ENCODE measurements at regions not wholly inside any gene's neighbourhood (a gene's known extent, or its start where the extent isn't known, plus 50 kb on each side); places are given as distances from the start of the nearest gene placed in this dataset.

DNA sequence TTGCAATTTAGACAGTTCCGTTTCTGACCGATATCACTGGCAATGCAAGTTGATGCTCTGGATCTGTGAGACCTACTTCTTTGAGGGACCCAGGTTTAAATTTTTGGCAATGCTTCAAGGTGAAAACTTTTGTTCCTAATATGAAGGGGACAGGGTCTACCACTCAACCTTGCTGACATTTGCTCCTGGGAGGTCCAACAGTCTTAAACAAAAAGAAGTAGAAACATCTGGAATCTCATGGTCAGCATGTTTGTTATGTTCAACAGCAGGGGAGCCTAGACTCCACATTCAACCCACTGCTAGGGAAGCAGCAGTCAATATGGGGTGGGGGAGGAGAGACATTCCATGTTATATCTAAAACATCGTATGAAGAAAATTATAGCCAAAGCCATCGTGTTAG, 196.4 kb downstream of the SIM1 start:
- no peak for DNase-seq (ENCODE audit: low read depth, low spot score)

DNA sequence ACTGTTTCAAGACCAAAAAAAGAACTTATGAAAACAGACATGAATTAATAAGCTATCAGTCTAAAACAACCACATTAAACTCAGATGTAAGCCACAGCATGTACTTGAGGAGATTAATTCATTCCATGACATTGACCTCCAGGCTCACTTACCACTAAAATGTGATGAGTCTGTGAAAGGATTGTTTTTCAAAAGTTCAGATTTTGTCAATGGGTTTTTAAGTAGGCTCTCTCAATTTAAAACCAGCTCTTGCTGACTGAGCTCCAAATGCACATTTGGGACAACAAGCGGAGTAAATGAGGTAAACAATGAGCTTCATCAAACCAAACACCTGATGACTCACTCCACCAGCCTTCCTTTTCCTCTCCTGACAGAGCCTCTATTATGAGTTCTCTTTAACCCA, 197.0 kb downstream of the SIM1 start:
- no peak for DNase-seq (ENCODE audit: low read depth, low spot score)

DNA sequence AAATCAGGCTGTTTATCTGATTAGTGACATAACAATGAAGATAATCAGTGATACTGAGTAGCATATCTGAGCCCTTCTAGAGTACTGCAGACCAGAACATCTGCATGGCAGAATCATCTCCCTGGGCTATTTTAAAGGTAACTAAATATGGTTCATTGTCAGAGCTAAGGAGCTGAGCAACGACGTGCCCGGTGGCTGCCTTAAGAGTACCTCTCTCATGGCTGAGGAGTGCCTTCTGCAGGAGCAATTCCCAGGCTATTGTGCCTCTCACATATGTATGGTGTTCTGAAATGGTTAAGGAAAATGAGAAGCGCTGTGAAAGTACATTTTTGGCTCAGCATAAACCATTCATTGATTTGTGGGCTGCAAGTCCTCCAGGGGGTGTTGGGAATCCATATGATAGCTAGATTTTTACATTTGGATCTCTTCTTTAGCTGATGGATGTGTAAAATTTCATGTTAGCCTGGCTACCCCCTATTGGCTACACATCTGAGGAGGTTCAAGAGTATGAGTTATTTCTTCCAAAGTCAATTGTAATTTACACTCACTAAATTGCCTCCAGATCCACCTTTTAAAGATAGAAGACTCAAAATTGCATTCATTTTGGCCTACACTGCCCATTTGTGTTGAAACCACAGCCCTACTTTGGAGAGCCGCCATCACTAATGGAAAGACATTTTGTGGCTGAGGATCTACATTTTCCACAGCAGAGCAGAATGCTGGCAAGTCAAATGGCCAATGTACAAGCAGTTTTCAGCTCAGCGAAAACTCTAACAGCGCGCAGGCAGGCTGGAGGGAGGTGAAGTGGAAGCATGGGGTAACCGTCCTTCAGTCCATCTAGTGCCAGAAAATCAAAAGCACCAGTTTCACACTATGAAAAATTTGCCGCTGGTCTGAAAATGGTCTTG, 198.0 kb downstream of the SIM1 start:
- DNase-seq (ENCODE audit: low read depth, low spot score) = no peak

DNA sequence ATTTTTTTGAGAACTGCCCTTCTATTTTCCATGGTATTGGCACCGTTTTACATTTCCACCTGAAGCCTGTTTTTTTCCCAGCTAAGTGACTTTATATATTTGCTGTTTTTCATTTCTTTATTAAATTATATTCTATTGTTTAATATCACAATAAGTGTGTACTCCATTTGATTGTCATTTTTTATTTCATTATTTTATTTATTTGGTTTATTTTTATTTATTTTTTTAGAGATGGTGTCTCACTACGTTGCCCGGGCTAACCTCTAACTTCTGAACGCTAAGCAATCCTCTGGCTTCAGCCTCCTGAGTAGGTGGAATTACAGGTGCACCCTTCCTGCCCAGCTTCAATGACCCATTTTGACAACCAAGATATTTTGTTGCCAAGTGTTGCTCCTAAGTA, 202.6 kb downstream of the SIM1 start:
- no peak for DNase-seq (ENCODE audit: low read depth, low spot score)

DNA sequence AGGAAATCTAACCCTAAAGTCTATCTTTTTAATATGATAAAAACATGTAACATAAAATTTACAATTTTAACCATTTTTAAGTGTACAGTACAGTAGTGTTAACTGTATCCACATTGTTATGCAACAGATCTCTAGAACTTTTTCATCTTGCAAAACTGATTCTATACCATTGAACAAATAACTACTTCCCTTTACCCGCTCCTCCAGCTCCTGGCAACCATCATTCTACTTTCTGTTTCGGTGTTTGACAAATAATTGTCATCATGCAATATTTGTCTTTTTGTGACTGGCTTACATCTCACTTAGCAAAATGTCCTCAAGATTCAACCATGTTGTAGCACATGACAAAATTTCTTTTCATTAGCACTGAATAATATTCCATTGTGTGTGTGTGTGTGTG, 203.2 kb downstream of the SIM1 start:
- DNase-seq (ENCODE audit: low read depth, low spot score) = no peak

DNA sequence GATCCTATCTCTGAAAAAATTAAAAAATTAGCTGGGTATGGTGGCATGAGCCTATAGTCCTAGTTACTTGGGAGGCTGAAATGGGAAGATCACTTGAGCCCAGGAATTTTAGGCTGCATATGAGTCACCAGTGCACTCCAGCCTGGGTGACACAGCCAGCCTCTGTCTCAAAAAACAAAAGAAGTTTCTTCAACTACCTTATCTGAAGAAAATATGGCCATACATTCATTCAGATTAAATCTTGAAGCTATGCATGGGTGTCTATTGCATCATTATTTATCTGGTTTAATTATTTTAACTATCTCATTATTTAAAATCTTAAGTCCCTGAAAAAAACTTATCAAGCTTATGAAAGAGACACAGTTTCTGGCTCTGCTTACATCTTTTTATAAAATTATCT, 204.1 kb downstream of the SIM1 start:
- DNase-seq (ENCODE audit: low read depth, low spot score) = no peak

DNA sequence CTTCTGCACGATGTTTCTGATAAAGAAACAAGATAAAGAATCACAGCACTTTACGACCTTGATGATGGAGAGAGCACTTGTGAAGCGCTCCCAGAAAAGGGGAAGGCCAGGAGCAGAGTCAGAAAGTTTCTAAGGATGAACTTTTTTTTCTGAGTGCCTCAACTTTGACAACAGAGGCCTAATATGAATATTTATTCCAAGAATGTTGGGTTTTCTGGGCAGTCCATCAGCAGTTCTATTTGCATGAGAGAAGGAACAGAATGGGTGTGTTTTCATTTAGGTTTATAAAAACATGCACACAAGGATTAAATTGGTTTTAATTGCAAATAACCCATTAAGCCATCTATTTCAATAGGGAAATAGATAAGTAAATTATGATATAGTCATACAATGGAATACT, 204.9 kb downstream of the SIM1 start:
- DNase-seq (ENCODE audit: low read depth, low spot score) = no peak

DNA sequence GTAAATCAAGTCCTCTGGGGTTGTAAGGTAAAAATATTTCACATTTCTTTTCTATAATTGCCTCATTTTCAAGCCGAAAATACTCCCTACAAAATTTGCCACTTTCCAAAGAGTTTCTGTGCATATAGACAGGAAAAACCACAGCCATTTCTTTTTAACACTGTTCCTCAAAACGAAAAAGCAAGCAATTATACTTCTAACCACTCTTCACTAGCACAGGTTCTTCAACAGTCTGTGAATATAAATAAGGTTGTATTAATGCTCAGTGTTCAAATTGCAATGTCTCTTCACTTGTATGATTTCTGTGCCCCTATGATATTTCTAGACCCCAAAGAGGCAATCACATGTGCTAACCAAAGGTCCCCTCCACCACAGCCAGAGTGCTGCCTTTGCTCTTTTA, 206.0 kb downstream of the SIM1 start:
- no peak for DNase-seq (ENCODE audit: low read depth, low spot score)

DNA sequence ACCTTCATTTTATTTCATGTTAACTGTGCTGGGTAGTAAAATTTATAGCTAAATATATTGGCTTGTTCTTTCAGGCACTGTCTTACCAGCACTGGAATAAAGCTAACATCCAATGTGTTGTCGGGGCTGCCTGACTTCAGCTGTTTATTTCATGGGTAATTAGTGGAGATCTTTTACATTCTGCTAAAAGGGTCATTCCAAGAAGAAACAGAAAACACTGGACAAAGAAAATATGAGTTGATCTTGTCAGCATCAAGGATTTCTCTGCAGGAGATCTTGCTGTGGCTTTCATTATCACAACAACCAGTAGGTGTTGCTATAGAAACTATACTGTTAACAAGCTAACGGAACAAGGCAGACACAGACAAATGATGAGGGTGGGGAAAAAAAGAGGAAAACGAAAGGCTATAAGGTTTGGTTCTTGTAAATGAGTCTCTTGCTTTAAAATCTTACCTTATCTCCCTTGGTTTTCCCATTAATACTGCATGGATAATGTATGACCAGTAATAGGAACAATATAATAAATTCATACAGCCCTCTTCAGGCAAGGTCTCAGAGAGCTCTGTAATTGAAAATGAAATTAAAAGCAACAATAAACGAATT, 206.8 kb downstream of the SIM1 start:
- DNase-seq (ENCODE audit: low read depth, low spot score) = no peak

DNA sequence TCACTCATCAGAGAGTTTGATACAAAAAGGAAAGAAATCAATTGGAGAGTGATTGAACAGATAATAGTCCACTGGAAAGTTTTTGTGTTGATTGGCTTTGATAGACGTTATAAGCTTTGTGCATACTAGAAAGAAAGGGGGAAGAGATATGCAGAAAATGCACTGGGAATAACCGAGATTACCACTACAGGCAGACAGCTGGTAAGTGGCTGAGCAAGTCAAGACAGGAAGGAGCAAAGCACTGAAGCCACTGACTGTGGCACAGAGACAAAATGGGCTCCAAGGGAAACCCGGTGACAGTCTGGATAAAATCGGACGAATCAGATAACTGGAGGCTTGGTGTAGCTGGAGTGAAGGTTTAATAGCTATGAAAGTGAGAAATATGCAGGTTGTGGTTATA, 209.0 kb downstream of the SIM1 start:
- DNase-seq (ENCODE audit: low read depth, low spot score) = no peak

DNA sequence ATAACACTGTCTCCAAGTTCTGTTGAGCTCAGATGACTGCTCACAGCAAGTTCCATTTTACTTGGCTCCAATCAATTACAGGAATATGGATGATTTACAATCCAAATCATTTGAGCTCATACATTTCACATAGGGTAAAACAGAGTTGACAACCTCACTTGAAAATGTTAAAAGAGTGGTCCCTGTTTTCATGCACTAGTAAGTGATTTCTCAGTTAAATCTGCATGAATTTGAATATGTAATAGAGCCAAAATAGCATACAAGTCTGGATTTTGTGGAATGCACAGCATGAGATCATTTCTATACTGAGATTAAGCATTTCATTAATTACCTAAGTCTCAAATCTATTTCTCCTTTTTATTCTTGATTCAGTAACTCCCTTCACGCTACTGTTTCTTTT, 217.6 kb downstream of the SIM1 start:
- DNase-seq (ENCODE audit: low read depth, low spot score) = no peak

DNA sequence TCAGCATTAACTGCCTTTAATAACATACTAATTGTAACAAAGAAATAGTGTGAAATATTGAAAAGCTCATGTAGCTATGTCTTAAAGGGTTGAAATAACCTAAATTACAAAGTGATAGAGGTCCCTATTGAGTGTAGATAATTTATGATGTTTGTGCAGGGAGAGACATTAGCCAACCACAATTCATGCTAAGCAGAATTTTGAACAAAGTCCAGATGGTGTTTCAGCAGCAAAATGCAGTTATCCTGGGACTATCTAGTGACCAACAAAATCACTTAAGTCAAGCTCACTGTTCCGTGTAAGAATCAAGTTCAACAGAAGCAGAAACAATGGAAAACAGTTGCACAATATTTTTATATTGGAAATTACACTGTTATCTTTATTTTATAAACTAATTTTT, 218.5 kb downstream of the SIM1 start:
- DNase-seq (ENCODE audit: low read depth, low spot score) = no peak

DNA sequence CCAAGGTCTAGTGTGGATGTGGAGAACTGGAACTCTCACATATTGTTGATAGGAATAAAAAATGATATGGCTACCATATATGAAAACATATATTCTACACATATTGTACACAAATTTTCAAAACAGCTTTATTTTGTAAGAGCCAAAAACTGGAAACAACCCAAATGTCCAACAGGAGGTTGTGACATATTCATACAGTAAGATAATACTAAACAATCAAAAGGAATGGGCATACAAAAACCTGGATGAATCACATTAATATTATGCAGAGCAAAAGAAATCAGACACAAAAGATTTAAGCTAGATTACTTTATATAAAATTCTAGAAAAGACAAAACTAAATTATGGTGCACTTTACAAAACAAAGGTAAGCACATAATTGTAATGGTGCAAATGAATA, 223.9 kb downstream of the SIM1 start:
- DNase-seq (ENCODE audit: low read depth, low spot score) = no peak

DNA sequence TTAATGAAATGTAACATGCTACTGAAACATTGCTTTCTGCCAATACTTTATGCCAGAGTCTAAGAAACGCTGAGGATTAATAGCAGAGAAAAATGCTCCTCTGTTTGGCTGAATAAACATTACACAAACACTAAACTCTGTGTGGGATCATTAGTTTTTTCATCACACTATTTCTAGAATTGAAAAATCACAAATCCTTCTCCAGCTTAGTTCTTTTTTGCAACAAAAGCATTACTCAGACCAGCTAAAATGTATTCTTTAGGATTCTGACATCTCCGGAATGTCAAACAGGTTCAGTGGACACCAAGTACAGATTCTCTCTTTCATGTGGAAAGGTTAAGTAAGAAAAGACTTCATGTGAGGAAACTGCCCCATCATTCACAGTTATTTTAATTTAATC, 226.9 kb downstream of the SIM1 start:
- no peak for DNase-seq (ENCODE audit: low read depth, low spot score)

DNA sequence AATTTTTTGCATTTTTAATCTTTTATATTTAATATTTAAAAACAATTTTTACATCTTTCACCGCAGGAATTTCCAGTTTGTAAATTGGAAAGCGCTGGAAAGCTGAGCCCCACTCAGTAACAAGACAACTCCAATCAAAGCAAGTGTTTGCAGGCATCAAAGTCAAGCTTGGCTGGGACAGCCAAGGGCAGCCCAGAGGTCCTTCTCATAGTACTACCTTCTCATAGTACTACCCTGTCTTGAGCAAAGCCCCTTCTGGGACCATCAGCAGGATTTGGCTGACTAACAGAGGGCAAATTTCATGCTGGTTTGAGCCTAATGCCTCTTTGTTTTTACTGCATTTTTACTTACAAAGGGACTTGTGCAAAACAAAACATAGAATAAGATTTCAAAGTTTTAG, 228.3 kb downstream of the SIM1 start:
- DNase-seq (ENCODE audit: low read depth, low spot score) = no peak

DNA sequence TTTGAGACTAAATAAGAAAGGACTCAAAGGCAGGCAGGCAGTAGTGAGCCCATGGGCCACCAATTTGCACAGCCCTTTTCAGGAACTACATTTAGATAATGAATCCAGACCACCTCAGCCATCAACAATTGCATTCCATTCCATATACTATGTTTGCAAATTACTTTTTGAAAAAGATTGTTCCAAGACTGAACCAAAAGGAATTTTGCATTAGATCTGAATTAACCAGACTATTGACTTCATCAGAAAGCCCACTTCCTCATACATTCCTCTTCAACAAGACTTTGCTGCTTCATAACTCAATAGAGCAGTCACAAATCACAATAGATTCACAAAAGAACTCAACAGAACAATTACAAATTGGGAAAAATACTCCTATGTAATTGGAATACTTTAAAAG, 229.1 kb downstream of the SIM1 start:
- no peak for DNase-seq (ENCODE audit: low read depth, low spot score)

DNA sequence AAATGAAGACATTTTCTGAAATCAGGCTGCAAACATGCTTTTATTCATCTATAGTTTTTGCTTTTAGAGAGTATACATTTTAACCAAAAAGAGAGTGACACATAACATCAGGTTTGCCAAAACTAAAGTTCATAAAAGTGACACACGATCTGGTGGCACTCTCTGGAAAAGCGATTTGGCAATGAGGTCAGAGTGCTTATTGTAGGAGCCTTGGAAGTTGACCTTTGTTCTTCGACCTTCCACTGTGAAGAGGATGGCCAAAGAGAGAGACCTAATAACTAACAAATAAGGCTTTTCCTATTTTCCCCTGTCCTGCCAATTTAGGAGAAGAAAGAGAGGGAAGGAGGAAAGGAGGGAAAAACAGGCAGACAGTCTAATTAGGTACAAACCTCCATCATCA, 230.1 kb downstream of the SIM1 start:
- DNase-seq (ENCODE audit: low read depth, low spot score) = no peak

DNA sequence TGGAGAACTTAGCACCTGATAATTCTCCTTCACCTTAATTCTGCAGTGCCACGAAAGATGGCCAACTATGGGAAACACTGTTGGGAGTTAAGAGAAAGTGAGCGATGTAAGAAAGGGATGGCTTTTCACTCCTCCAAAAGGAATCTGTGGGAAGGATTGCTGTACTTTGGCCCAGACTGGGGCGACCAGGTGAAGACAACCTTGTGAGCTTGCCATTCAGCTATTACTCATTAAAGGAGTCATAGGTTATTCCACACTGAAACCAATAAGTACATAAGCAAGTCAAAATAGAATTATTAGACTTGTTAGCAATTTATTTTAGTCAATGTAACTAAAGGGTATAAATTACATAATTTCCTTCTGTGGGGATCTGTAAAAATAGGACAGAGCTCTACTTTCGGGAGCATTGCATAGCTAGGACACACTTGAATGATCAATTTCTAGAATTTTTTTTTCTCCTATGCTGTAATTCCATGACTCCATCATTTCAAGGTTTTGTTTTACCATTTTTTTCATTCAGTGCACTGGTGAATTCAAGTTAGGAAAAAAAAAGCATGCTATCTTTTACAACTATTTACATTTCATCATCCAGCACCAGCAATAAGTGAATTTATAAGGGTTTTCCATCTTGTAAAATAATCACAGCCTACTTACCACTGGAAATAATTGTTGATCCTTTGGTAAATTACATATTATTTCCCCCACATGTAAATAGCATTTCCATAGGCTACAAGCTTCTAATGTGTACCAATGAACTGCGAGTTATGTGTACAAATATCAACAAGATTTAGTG, 231.7 kb downstream of the SIM1 start:
- no peak for DNase-seq (ENCODE audit: low read depth, low spot score)

DNA sequence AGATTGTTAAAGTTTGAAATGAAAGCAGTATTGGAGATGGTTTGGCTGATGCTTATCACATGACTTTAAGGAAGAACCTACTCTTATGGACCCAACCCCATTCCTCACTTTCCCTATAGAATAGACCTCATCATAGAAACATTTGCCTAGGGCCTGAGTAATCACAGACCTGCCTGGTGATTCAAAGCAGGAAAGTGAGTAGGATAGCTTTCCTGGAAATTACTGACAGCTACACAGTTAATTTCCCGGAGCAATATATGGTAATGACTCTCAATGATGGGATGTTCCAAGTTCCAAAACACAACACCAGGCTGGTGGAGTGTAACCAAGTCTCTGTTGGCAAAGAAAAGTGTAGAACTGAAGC, 233.8 kb downstream of the SIM1 start:
- no peak for DNase-seq (ENCODE audit: low read depth, low spot score)

DNA sequence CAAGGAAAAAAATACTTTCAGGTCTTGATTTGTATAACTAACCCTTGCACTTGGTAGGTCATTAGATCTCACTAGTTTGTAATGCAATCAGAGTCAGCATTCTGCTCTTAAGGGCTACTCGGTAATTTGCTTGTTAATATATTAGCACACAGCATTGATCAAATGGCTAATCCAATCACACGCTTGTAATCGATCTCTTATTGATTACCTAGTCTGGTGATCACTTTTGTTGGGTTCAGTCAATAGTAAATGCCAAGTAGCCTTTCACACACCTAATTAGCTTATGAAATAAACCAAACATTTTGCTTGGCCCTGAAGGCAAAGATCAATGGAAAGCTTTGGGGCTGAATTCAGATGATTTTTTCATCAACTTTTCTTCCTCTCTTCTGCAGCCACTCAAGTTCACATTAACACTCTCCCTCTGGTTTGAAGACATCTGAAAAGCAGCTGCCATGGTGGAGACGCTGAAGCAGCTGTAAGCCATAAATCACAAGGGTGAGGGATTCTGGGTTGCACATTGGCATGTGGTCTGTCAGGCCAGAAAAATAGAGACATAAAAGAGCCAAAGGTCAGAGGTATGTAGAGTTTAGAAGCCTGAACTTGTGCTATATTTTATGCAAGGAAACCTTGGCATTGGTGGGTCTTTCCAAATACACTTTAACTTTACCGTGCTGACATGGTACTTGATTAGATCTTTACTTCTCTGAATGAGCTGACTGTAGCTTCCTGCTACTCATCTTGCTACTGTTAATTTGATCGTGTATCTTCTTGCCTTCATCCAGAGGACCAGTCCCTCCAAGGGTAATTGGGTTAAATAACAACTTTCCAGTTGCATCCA, 234.4 kb downstream of the SIM1 start:
- DNase-seq (ENCODE audit: low read depth, low spot score) = no peak

DNA sequence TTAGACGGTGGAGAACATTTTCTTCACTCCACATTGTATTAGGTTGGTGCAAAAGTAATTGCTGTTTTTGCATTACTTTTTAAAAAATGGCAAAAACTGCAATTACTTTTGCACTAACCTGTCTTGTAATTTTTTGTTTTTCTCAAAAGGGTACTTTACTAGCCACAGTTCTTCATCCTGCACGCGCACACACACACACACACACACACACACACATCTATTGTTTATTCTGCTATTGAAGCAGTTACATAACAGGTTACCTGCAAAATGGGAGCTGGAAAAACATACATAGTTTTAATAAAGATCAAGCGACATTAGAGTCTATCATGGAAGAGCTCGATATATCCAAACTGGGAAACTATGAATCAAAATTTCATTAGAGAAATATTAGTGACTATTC, 235.2 kb downstream of the SIM1 start:
- DNase-seq (ENCODE audit: low read depth, low spot score) = no peak

Measured in iPS DF 19.7 (cell line).